Parathyroid adenoma (tissue), 2 donors: ENCODE measurements at regions not wholly inside any gene's neighbourhood (a gene's known extent, or its start where the extent isn't known, plus 50 kb on each side); places are given as distances from the start of the nearest gene placed in this dataset.

Experiments used
- H2AFZ ChIP-seq: fragments of 300-600 bp; sonication (generic); one replicate; pipeline ENCODE4 v1.7.0; 2017; ENCODE audit warnings: antibody characterized with exemption, mild to moderate bottlenecking
- H3K27ac ChIP-seq: fragments of 300-600 bp; sonication (generic); one replicate; pipeline ENCODE4 v1.7.0; 2017
- H3K27me3 ChIP-seq: fragments of 300-600 bp; sonication (generic); one replicate; pipeline ENCODE4 v1.7.0; 2017; ENCODE audit warnings: low read length; ENCODE audit not compliant: control insufficient read depth, insufficient read depth
- H3K36me3 ChIP-seq: fragments of 300-600 bp; sonication (generic); one replicate; pipeline ENCODE4 v1.7.0; 2017; ENCODE audit warnings: low read length; ENCODE audit not compliant: control insufficient read depth, insufficient read depth
- H3K4me1 ChIP-seq: fragments of 300-600 bp; sonication (generic); one replicate; pipeline ENCODE4 v1.7.0; 2017; ENCODE audit warnings: control low read depth
- H3K4me2 ChIP-seq: fragments of 300-600 bp; sonication (generic); one replicate; pipeline ENCODE4 v1.7.0; 2017; ENCODE audit warnings: low read length
- H3K4me3 ChIP-seq: fragments of 300-600 bp; sonication (generic); one replicate; pipeline ENCODE4 v1.7.0; 2017; ENCODE audit warnings: low read depth, low read length
- H3K79me2 ChIP-seq: fragments of 300-600 bp; sonication (generic); one replicate; pipeline ENCODE4 v1.7.0; 2017; ENCODE audit warnings: control low read depth
- H3K9ac ChIP-seq: fragments of 300-600 bp; sonication (generic); one replicate; pipeline ENCODE4 v1.7.0; 2017; ENCODE audit warnings: mild to moderate bottlenecking
- H3K9me3 ChIP-seq: fragments of 300-600 bp; sonication (generic); one replicate; pipeline ENCODE4 v1.7.0; 2017; ENCODE audit warnings: low read length; ENCODE audit not compliant: control insufficient read depth
- TF ChIP-seq, protein P1 (sequence below): fragments of 300-600 bp; sonication (generic); IDR thresholded peaks from one replicate; pipeline ENCODE4 v1.7.0; 2017; ENCODE audit warnings: antibody characterized with exemption, mild to moderate bottlenecking
- donor health status: primary hyperparathyroidism.

DNA sequence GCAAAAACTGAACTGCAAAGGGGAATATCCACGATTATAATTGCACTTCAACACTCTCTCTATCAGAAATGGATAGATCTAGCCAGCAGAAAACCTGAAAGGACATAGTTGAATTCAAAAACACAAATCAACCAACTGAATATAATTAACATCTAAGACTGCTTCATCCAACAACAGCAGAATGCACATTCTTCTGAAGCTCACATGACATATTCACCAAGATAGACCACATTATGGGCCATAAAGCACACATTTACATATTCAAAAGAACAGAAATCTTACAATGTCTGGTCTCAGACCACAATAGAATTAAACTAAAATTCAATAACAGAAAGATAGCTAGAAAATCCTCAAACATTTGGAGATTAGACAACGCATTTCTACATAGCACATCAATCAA lies 118.3 kb downstream of the FBXO4 start:
- no peaks in the 10 kb centered on the region for H3K36me3 ChIP-seq
- H2AFZ ChIP-seq = no peak overlapping the region
- no peaks in the 10 kb centered on the region for H3K4me1 ChIP-seq
- no peaks in the 10 kb centered on the region for H3K27me3 ChIP-seq
- no peaks in the 10 kb centered on the region for H3K79me2 ChIP-seq
- H3K9ac ChIP-seq = no peak overlapping the region
- H3K9me3 ChIP-seq = no peaks in the 10 kb centered on the region
- H3K27ac ChIP-seq = no peak overlapping the region
- no peak overlapping the region for H3K4me3 ChIP-seq
- H3K4me2 ChIP-seq = no peak overlapping the region
- TF ChIP-seq, protein P1, sequence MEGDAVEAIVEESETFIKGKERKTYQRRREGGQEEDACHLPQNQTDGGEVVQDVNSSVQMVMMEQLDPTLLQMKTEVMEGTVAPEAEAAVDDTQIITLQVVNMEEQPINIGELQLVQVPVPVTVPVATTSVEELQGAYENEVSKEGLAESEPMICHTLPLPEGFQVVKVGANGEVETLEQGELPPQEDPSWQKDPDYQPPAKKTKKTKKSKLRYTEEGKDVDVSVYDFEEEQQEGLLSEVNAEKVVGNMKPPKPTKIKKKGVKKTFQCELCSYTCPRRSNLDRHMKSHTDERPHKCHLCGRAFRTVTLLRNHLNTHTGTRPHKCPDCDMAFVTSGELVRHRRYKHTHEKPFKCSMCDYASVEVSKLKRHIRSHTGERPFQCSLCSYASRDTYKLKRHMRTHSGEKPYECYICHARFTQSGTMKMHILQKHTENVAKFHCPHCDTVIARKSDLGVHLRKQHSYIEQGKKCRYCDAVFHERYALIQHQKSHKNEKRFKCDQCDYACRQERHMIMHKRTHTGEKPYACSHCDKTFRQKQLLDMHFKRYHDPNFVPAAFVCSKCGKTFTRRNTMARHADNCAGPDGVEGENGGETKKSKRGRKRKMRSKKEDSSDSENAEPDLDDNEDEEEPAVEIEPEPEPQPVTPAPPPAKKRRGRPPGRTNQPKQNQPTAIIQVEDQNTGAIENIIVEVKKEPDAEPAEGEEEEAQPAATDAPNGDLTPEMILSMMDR = no peak

DNA sequence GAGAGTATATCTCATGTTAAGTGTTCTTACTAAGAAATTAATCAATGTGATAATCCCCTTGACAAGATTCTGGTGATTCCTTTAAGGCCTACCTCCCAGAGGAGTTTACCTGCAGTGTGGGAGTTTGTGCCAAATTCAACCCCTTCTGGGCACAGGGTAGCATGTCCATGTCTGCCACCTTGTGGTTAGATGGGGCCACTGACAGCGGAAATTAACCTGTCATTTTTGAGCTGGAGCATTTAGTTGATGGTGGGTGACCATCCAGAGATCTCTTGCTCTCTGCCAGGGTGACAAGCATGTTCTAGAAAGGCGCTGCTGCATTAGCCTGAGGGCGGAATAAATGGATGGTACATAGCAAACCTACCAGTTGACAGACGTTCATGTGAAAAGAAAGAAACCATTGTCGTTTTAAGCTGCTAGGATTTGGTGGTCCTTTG lies 132.2 kb downstream of the FBXO4 start:
- no peak overlapping the region for H3K4me3 ChIP-seq
- no peak overlapping the region for H3K9ac ChIP-seq
- no peaks in the 10 kb centered on the region for H3K79me2 ChIP-seq
- H3K27me3 ChIP-seq = no peaks in the 10 kb centered on the region
- no peak overlapping the region for H3K27ac ChIP-seq
- H3K4me1 ChIP-seq = no peaks in the 10 kb centered on the region
- H2AFZ ChIP-seq = no peak overlapping the region
- TF ChIP-seq, protein P1 = peak; percentile 61
- no peaks in the 10 kb centered on the region for H3K36me3 ChIP-seq
- no peak overlapping the region for H3K4me2 ChIP-seq
- no peaks in the 10 kb centered on the region for H3K9me3 ChIP-seq

DNA sequence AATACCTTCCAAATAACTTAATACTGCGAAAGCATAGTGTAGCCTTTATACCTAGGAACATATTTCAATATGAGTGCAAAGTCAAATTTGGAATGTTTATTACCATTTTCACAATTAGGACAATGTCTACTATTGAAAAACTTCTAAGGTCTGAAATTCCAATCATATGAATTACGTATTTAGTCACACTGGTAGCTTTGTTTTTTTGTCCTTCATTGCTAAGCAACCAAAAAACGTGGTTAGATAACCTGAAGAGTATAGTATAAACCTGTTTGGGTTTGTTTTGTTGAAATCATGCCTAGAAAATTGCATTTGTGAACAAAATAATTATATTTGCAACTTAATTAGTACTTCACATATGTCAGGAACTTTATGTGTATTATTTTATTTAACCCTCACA lies 134.2 kb downstream of the FBXO4 start:
- Histone ChIP-seq H3K79me2 (no peaks in the 10 kb centered on the region), H3K27me3 (no peaks in the 10 kb centered on the region), H3K9me3 (no peaks in the 10 kb centered on the region), H2AFZ (no peak overlapping the region), H3K4me3 (no peak overlapping the region), H3K9ac (no peak overlapping the region), H3K36me3 (no peaks in the 10 kb centered on the region), H3K4me2 (no peak overlapping the region), H3K27ac (no peak overlapping the region), H3K4me1 (no peaks in the 10 kb centered on the region)
- TF ChIP-seq, protein P1 = no peak

DNA sequence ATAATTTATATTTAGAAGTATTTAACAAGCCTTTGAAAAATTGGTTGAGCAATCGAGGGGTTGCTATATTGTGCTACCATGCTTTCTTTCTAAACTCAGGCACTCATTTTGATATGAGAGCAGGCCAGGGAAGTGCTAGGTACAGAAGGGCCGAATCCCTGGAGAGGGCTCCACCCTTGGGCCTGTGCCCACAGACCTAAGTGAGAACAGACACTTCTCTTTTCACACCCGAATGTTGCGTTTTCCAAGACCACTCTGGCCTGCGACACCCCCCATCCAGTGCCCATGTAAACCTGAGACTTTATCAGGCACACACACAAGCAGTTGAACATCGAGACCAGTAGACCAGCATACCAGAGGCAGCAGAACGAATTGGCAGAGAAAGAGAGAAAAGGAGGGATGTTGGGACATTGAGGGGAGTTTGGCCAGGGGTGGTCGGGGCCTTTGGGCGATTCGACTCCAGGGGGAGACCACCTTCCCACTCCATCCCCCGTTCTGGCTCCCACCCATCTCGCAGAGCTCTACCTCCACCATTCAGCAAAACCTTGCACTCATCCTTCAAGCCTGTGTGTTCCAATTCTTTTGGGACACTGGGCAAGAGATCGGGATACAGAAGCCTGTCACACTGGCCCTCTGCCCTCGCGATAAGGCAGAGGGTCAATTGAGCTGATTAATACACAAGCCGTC lies 134.8 kb downstream of the FBXO4 start:
- TF ChIP-seq, protein P1 = no peak
- Histone ChIP-seq H3K36me3 (no peaks in the 10 kb centered on the region), H2AFZ (no peak overlapping the region), H3K9ac (no peak overlapping the region), H3K4me2 (no peak overlapping the region), H3K79me2 (no peaks in the 10 kb centered on the region), H3K27ac (no peak overlapping the region), H3K27me3 (no peaks in the 10 kb centered on the region), H3K4me1 (no peaks in the 10 kb centered on the region), H3K4me3 (no peak overlapping the region), H3K9me3 (no peaks in the 10 kb centered on the region)

DNA sequence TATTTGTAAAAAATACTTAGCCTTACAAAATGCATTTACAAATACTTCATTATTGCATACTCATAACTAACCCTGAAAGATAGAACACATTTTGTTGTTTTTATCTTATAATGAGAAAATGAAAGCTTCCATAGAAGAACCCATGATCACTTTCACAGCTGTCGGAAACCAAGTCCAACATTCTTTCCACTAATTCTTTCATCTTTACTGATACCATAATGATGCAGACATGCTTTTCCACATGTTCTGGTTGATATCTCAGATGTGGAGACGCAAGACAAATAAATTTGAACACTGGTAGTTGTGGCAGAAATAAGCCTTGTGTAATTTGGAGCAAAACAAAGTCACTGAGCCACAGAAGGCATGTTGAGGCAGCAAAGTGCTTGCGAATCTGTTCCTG lies 136.0 kb downstream of the FBXO4 start:
- no peaks in the 10 kb centered on the region for H3K36me3 ChIP-seq
- TF ChIP-seq, protein P1 = no peak
- H3K79me2 ChIP-seq = no peaks in the 10 kb centered on the region
- no peaks in the 10 kb centered on the region for H3K9me3 ChIP-seq
- no peak overlapping the region for H3K4me3 ChIP-seq
- no peak overlapping the region for H3K4me2 ChIP-seq
- H2AFZ ChIP-seq = no peak overlapping the region
- H3K27me3 ChIP-seq = no peaks in the 10 kb centered on the region
- H3K27ac ChIP-seq = no peak overlapping the region
- no peak overlapping the region for H3K9ac ChIP-seq
- no peaks in the 10 kb centered on the region for H3K4me1 ChIP-seq
